ENCODE measurements at regions not wholly inside any gene's neighbourhood (a gene's known extent, or its start where the extent isn't known, plus 50 kb on each side); places are given as distances from the start of the nearest gene placed in this dataset.

- no peak for DNase-seq (ENCODE audit: low read depth)
- H3K4me3 ChIP-seq (ENCODE audit: low read depth, low read length), result no peak overlapping the region
- no peak for TF ChIP-seq CTCF (IDR thresholded peaks at IDR 0.05; ENCODE audit: control insufficient read depth, extremely low read depth, insufficient read depth)
Measured at GRCh38 chr20:11045412-11046175, 371.8 kb upstream of the JAG1 start.

GRCh38 chr20:11047559-11047958 is 373.8 kb upstream of the JAG1 start:
- TF ChIP-seq CTCF (IDR thresholded peaks at IDR 0.05; ENCODE audit: control insufficient read depth, extremely low read depth, insufficient read depth), result no peak
- DNase-seq (ENCODE audit: low read depth), result no peak

GRCh38 chr20:11048739-11049138 is 374.9 kb upstream of the JAG1 start:
- no peak for DNase-seq (ENCODE audit: low read depth)
- no peak overlapping the region for H3K4me3 ChIP-seq (ENCODE audit: low read depth, low read length)
- no peak for TF ChIP-seq CTCF (IDR thresholded peaks at IDR 0.05; ENCODE audit: control insufficient read depth, extremely low read depth, insufficient read depth)

More at GRCh38 chr20:11047559-11047958, 373.8 kb upstream of the JAG1 start:
- no peak overlapping the region for H3K4me3 ChIP-seq (ENCODE audit: low read depth, low read length)

- no peak for TF ChIP-seq CTCF (IDR thresholded peaks at IDR 0.05; ENCODE audit: control insufficient read depth, extremely low read depth, insufficient read depth)
- no peak for DNase-seq (ENCODE audit: low read depth)
- H3K4me3 ChIP-seq (ENCODE audit: low read depth, low read length), result no peak overlapping the region
Measured at GRCh38 chr20:11050350-11050749, 376.6 kb upstream of the JAG1 start.

- no peak for DNase-seq (ENCODE audit: low read depth)
- no peak overlapping the region for H3K4me3 ChIP-seq (ENCODE audit: low read depth, low read length)
- no peak for TF ChIP-seq CTCF (IDR thresholded peaks at IDR 0.05; ENCODE audit: control insufficient read depth, extremely low read depth, insufficient read depth)
Measured at GRCh38 chr20:11051136-11051535, 377.3 kb upstream of the JAG1 start.

- no peak for TF ChIP-seq CTCF (IDR thresholded peaks at IDR 0.05; ENCODE audit: control insufficient read depth, extremely low read depth, insufficient read depth)
- no peak for DNase-seq (ENCODE audit: low read depth)
Measured at GRCh38 chr20:11053310-11053709, 379.5 kb upstream of the JAG1 start.

More at GRCh38 chr20:11053310-11053709, 379.5 kb upstream of the JAG1 start:
- no peak overlapping the region for H3K4me3 ChIP-seq (ENCODE audit: low read depth, low read length)

Data from LNCaP clone FGC (cell line).